ENCODE measurements at regions not wholly inside any gene's neighbourhood (a gene's known extent, or its start where the extent isn't known, plus 50 kb on each side); places are given as distances from the start of the nearest gene placed in this dataset.

DNA sequence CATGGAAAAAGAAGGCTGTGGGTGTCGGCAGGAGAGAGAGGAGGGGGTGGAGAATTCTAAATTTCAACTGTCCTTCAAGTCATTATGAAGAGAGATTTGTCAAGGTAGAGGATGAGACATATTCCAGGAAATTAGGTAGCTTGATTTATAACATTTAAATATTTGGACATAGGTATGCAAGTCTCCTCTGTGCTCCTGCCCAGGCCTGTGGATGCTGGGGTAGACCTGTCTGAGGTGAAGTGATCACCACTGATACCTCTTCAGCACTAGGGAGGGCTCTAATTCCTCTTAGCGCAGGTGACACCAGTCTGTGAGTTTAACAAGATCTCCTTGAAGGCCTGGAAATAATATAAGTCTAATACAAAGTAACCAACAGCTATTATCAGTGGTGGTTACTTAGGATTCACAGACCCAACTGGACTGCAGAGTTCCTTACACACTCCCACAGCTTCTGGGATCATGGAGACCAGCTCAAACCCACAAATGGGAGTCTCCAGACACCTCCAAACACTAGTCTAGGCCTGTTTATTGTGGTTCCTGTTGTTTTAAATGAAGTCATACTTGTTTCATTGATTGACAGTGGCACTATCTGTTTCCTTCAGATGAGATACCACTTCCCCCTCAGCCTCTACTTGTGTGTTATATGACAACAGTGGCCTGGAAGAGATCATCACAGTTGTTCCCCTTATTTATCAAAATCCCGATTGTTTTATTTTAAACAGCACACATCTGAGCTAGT is 104.1 kb upstream of the ITPRID2 start:
- Histone ChIP-seq H3K4me3 (no peak overlapping the region), H3K27ac (no peak overlapping the region), H3K9me3 (no peaks in the 10 kb centered on the region), H3K27me3 (no peaks in the 10 kb centered on the region), H3K4me1 (peaks cover 0 to 4% (median 0%) of the 10 kb centered on the region in 4 donors), H3K36me3 (no peaks in the 10 kb centered on the region)
- TF ChIP-seq POLR2A (IDR thresholded peaks at IDR 0.05), result no peak
- no peak for TF ChIP-seq CTCF (IDR thresholded peaks at IDR 0.05)
- TF ChIP-seq EP300 (IDR thresholded peaks at IDR 0.05), result no peak
- TF ChIP-seq POLR2AphosphoS5 (IDR thresholded peaks at IDR 0.05), result no peak
- DNase-seq (no peak), ATAC-seq (ENCODE audit: low FRiP score in 2 of 2) (no peak)
- WGBS, 2 donors, result 75 to 81% methylated on average over 3 of the region's 3 CpGs

- Histone ChIP-seq H3K4me1 (peaks cover 0 to 4% (median 0%) of the 10 kb centered on the region in 4 donors), H3K27me3 (no peaks in the 10 kb centered on the region), H3K27ac (no peak overlapping the region), H3K9me3 (peaks cover 0 to 4% (median 0%) of the 10 kb centered on the region in 4 donors), H3K36me3 (no peaks in the 10 kb centered on the region), H3K4me3 (no peak overlapping the region)
- WGBS, 2 donors, result 94 to 96% methylated on average over 3 of the region's 3 CpGs
- ATAC-seq (ENCODE audit: low FRiP score in 2 of 2) (no peak), DNase-seq (no peak)
- TF ChIP-seq POLR2AphosphoS5 (IDR thresholded peaks at IDR 0.05), result no peak
- no peak for TF ChIP-seq POLR2A (IDR thresholded peaks at IDR 0.05)
- TF ChIP-seq CTCF (IDR thresholded peaks at IDR 0.05), result no peak
- no peak for TF ChIP-seq EP300 (IDR thresholded peaks at IDR 0.05)
Measured at GRCh38 chr2:181788897-181789555, 102.5 kb upstream of the ITPRID2 start.

GRCh38 chr2:181789827-181790448 is 101.6 kb upstream of the ITPRID2 start:
- no peaks in the 10 kb centered on the region for H3K27me3 ChIP-seq
- no peak overlapping the region for H3K4me3 ChIP-seq
- DNase-seq (no peak), ATAC-seq (ENCODE audit: low FRiP score in 2 of 2) (no peak)
- TF ChIP-seq CTCF (IDR thresholded peaks at IDR 0.05) (no peak), POLR2AphosphoS5 (IDR thresholded peaks at IDR 0.05) (no peak), POLR2A (IDR thresholded peaks at IDR 0.05) (no peak), EP300 (IDR thresholded peaks at IDR 0.05) (no peak)
- H3K36me3 ChIP-seq, result no peaks in the 10 kb centered on the region
- WGBS, 2 donors, result 92% methylated on average over 4 of the region's 4 CpGs
- peaks cover 0 to 4% (median 0%) of the 10 kb centered on the region in 4 donors for H3K4me1 ChIP-seq
- no peak overlapping the region for H3K27ac ChIP-seq
- H3K9me3 ChIP-seq, result peaks cover 0 to 4% (median 0%) of the 10 kb centered on the region in 4 donors

DNA sequence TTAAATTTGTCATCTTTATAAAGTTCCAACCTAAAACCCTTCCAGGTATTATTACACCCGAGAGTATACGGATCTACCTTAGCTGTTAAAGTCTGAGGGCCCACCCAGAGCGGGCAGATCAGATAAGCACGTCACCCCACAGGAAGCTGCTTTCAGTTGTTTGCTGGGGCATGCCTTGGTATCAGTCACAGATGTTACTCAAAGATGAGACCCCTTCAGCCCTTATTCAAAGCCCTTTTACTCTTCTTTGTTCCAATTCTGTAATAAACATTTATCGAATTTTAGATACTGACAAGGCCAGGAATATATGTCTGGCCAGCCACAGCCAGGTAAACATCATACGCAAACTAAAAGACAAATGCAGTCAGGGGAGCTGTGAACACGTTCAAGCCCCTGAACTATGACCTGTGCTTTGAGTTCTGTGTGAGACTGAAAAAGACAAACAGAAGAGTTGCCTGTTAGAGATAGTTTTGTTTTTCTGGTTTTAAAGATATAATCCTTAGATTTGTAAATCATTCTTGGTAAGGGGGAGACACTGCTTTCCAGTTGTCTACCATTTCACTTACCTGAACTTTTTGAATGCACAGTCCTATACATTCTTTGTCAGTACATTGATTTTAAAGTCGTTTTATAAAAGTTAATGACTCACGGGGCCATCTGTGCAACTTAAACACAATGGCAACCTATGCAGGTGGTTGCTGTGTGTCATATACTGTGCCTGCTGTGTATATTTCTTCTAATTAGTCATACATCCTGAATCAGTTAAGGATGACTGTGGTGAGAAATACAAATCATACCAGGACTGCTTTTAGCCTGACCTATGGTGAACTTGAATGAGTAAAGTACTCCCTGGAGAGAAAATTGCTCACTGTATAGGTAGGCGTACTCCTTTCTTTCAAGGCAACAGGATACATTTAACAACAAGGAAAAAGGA is 100.5 kb upstream of the ITPRID2 start:
- 44 to 75% methylated on average over 10 of the region's 10 CpGs for WGBS, 2 donors
- no peak overlapping the region for H3K4me3 ChIP-seq
- peaks cover 0 to 4% (median 0%) of the 10 kb centered on the region in 4 donors for H3K9me3 ChIP-seq
- DNase-seq (no peak), ATAC-seq (ENCODE audit: low FRiP score in 2 of 2) (no peak)
- TF ChIP-seq EP300 (IDR thresholded peaks at IDR 0.05) (no peak), CTCF (IDR thresholded peaks at IDR 0.05) (no peak), POLR2A (IDR thresholded peaks at IDR 0.05) (no peak), POLR2AphosphoS5 (IDR thresholded peaks at IDR 0.05) (no peak)
- H3K36me3 ChIP-seq, result no peaks in the 10 kb centered on the region
- H3K27ac ChIP-seq, result no peak overlapping the region
- H3K4me1 ChIP-seq, result peaks cover 0 to 4% (median 0%) of the 10 kb centered on the region in 4 donors
- H3K27me3 ChIP-seq, result no peaks in the 10 kb centered on the region

Data from upper lobe of left lung (tissue), 6 donors.